SJSA1 (cell line): ENCODE measurements at regions not wholly inside any gene's neighbourhood (a gene's known extent, or its start where the extent isn't known, plus 50 kb on each side); places are given as distances from the start of the nearest gene placed in this dataset.

Source experiments
- DNase-seq, 2 experiments: peaks; one replicate each; pipeline ENCODE4 v3.0.0-alpha.2; 2015 to 2020; ENCODE audit warnings: low spot score in 2 of 2, low read depth in 1 of 2
- H3K27ac ChIP-seq: fragments of 250-450 bp; sonication (Bioruptor Pico); 2 replicates; pipeline ENCODE4 v1.5.1; 2020; ENCODE audit warnings: mild to moderate bottlenecking, moderate library complexity
- H3K27me3 ChIP-seq: fragments of 250-450 bp; sonication (Bioruptor Pico); replicated peaks from 2 replicates; pipeline ENCODE4 v1.5.1; 2020; ENCODE audit warnings: mild to moderate bottlenecking, moderate library complexity
- H3K36me3 ChIP-seq: fragments of 250-450 bp; sonication (Bioruptor Pico); 2 replicates; pipeline ENCODE4 v1.5.1; 2020; ENCODE audit warnings: mild to moderate bottlenecking
- H3K4me1 ChIP-seq: fragments of 250-450 bp; sonication (Bioruptor Pico); replicated peaks from 2 replicates; pipeline ENCODE4 v1.6.1; 2021; ENCODE audit warnings: mild to moderate bottlenecking
- H3K4me3 ChIP-seq: fragments of 250-450 bp; sonication (Bioruptor Pico); 2 replicates; pipeline ENCODE4 v1.5.1; 2020; ENCODE audit warnings: mild to moderate bottlenecking
- H3K9me3 ChIP-seq: fragments of 250-450 bp; sonication (Bioruptor Pico); replicated peaks from 2 replicates; pipeline ENCODE4 v1.5.1; 2020; ENCODE audit warnings: mild to moderate bottlenecking

GRCh38 chr18:75654851-75655751 lies 227.6 kb upstream of the SMIM21 start:
- DNase-seq: no peak
- H3K4me1 ChIP-seq: no peaks in the 10 kb centered on the region

GRCh38 chr18:75654386-75654785 lies 226.9 kb upstream of the SMIM21 start:
- H3K27me3 ChIP-seq: no peaks in the 10 kb centered on the region
- H3K36me3 ChIP-seq: no peaks in the 10 kb centered on the region
- no peaks in the 10 kb centered on the region for H3K4me1 ChIP-seq
- H3K27ac ChIP-seq: no peak overlapping the region
- DNase-seq: no peak
- H3K9me3 ChIP-seq: no peaks in the 10 kb centered on the region
- H3K4me3 ChIP-seq: no peak overlapping the region

More at GRCh38 chr18:75654851-75655751, 227.6 kb upstream of the SMIM21 start:
- Histone ChIP-seq H3K9me3 (no peaks in the 10 kb centered on the region), H3K27me3 (no peaks in the 10 kb centered on the region), H3K27ac (no peak overlapping the region), H3K36me3 (no peaks in the 10 kb centered on the region), H3K4me3 (no peak overlapping the region)

- Histone ChIP-seq H3K9me3 (no peaks in the 10 kb centered on the region), H3K27ac (no peak overlapping the region), H3K4me3 (no peak overlapping the region), H3K36me3 (no peaks in the 10 kb centered on the region), H3K4me1 (no peaks in the 10 kb centered on the region), H3K27me3 (no peaks in the 10 kb centered on the region)
- no peak for DNase-seq
Observed at GRCh38 chr18:75652528-75652927, 225.0 kb upstream of the SMIM21 start.

- DNase-seq: no peak
- Histone ChIP-seq H3K4me1 (peaks cover under 1% of the 10 kb centered on the region; the same call in 1 of the 2 replicates), H3K9me3 (no peaks in the 10 kb centered on the region), H3K27ac (no peak overlapping the region), H3K36me3 (no peaks in the 10 kb centered on the region), H3K27me3 (no peaks in the 10 kb centered on the region), H3K4me3 (no peak overlapping the region)
Observed at GRCh38 chr18:75644871-75645270, 217.4 kb upstream of the SMIM21 start.

DNA sequence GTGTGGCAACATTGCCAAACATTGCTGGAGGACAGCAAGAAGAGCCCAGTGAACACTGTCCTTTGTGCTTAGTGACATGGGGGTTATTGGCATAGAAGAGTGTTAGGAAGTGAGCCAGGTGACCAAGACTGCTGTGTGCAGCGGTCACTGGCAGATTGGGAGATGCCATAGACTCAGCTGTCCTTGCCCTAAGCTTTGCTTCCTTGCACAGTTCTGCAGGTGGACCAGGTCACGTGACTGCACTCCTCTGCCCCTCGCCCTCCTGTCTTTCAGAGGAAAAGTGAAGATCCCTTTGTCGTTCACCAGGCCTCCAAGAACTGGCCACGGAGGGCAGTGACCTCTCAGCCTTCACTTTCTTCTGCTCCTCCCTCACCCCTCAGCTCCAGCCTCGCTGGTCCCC lies 215.6 kb upstream of the SMIM21 start:
- no peak overlapping the region for H3K27ac ChIP-seq
- no peaks in the 10 kb centered on the region for H3K9me3 ChIP-seq
- no peak for DNase-seq
- H3K36me3 ChIP-seq: no peaks in the 10 kb centered on the region
- H3K4me3 ChIP-seq: no peak overlapping the region
- peaks cover 18% of the 10 kb centered on the region for H3K4me1 ChIP-seq
- no peaks in the 10 kb centered on the region for H3K27me3 ChIP-seq

GRCh38 chr18:75639472-75639831 lies 211.9 kb upstream of the SMIM21 start:
- no peaks in the 10 kb centered on the region for H3K27me3 ChIP-seq
- H3K4me1 ChIP-seq: peaks cover 25% of the 10 kb centered on the region
- H3K27ac ChIP-seq: peak overlapping the region; percentile 81
- no peak for DNase-seq
- no peak overlapping the region for H3K4me3 ChIP-seq
- no peaks in the 10 kb centered on the region for H3K36me3 ChIP-seq
- H3K9me3 ChIP-seq: no peaks in the 10 kb centered on the region

DNA sequence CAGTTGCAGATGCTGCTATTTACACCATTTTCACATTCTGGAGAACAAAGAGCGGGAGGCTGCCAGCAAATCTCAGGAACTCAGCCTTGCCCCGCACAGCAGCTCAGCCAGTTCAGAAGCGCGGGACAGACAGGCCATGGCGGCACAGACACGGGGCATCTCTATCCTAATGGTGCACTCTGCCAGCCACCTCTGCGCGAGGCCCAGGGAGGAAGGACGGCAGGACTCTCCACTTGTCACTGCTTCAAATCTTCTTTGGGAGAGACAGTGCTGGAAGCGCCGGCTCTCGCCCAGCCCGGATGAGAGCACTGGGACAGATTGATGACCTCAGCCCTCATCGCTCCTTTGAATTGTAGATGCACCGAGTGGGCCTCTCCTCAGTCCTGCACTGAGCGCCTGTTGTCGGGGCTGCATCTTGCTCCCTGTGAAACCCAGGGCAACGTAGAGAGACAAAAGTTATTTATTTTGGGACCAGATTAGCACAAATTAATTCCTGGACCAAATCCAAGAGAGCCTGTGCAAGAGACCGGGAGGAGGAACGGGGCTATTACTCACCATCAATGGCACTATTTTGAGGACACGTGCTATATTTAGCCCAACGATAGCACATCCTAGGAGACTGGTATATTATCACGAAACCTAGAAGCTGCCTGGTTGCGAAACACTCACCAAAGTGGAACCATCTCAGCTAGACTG lies 211.4 kb upstream of the SMIM21 start:
- no peaks in the 10 kb centered on the region for H3K27me3 ChIP-seq
- peak overlapping the region; percentile 22 for H3K4me3 ChIP-seq
- no peaks in the 10 kb centered on the region for H3K36me3 ChIP-seq
- DNase-seq: peak; percentile 67 to 84
- no peaks in the 10 kb centered on the region for H3K9me3 ChIP-seq
- peak overlapping the region; percentile 81 for H3K27ac ChIP-seq
- peaks cover 25% of the 10 kb centered on the region for H3K4me1 ChIP-seq

DNA sequence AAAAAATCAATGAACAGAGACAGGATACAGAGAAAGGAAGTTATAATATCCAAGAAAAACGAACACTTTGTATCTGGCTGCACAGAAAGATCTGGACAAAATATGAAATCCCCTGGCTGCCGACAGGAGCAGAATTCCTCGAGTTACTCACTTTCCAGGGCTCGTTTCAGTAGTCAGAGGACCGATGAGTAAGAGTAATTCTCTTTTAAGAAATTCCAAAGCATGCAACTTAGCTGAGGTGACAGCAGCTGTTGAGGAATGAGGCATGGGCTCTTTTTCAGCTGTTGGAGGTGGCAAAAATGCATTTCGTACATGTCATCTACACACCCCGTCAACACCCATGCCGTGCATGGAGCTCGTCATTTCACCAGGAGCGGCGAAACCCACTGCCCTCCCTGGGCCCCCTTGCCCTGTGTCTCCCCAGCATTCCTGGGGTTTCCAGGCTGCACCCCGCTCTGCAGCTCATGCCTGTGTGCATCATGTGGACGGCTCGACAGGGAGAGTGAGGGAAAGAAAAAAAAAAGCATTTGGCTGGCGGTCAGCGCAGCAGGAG lies 210.8 kb upstream of the SMIM21 start:
- Histone ChIP-seq H3K4me3 (peak overlapping the region; percentile 22), H3K9me3 (no peaks in the 10 kb centered on the region), H3K27ac (peak overlapping the region; percentile 81), H3K4me1 (peaks cover 25% of the 10 kb centered on the region), H3K36me3 (no peaks in the 10 kb centered on the region), H3K27me3 (no peaks in the 10 kb centered on the region)
- peak; percentile 63 to 77 for DNase-seq

DNA sequence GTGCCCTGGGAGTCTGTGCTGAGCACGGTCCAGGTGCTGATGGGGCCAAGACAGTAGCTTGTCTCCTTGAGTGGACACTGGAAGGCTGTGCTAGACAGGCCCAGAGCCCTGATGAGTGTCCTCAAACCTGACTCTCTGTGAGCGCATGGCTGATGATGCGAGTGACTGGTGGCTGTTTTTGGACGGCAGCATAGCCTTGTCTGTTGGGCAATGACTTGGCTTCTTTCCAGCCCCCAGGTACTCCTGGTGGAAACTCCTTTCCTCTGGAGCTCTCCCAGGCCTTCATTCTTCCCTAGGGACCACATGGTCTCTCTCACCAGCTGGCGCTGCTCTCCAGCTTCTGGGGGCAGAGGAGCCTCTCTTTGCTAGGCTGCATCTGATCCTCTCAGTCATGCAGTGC lies 207.6 kb upstream of the SMIM21 start:
- no peaks in the 10 kb centered on the region for H3K27me3 ChIP-seq
- H3K4me3 ChIP-seq: no peak overlapping the region
- 0 out of 2 replicates have a peak, but pooled peaks cover 2% of the 10 kb centered on the region for H3K9me3 ChIP-seq
- no peak overlapping the region for H3K27ac ChIP-seq
- no peak for DNase-seq
- peaks cover 32% of the 10 kb centered on the region for H3K4me1 ChIP-seq
- H3K36me3 ChIP-seq: no peaks in the 10 kb centered on the region

- Histone ChIP-seq H3K36me3 (no peaks in the 10 kb centered on the region), H3K27ac (peak overlapping the region; percentile 77)
Observed at GRCh38 chr18:75625966-75626365, 198.5 kb upstream of the SMIM21 start.

DNA sequence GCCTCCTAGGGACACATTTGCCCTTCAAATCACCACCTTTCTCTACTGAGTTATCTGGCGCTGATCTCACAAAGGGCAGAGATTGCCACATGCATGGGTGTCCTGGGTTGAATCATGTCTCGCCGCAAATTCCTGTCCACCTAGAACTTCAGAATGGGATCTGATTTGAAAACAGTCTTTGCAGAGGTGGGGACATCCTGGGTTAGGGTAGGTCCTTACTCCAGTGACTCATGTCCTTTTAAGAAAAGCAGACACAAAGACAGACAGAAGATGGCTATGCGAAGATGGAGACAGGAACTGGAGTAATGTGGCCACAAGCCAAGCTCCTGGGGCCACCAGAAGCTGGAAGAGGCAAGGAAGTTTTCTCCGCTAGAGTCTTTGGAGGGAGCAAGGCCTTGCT lies 197.4 kb upstream of the SMIM21 start:
- peak; percentile 70 to 80 for DNase-seq
- Histone ChIP-seq H3K9me3 (no peaks in the 10 kb centered on the region), H3K27ac (peak overlapping the region; percentile 77), H3K4me1 (peaks cover 29% of the 10 kb centered on the region), H3K27me3 (no peaks in the 10 kb centered on the region), H3K36me3 (no peaks in the 10 kb centered on the region), H3K4me3 (no peak overlapping the region)

More at GRCh38 chr18:75625966-75626365, 198.5 kb upstream of the SMIM21 start:
- Histone ChIP-seq H3K9me3 (no peaks in the 10 kb centered on the region), H3K4me1 (peaks cover 34% of the 10 kb centered on the region), H3K27me3 (no peaks in the 10 kb centered on the region), H3K4me3 (no peak overlapping the region)
- DNase-seq: peak; percentile 81 to 82

- Histone ChIP-seq H3K9me3 (no peaks in the 10 kb centered on the region), H3K4me3 (no peak overlapping the region), H3K36me3 (no peaks in the 10 kb centered on the region), H3K27ac (no peak overlapping the region), H3K4me1 (peaks cover 27% of the 10 kb centered on the region), H3K27me3 (no peaks in the 10 kb centered on the region)
- no peak for DNase-seq
Observed at GRCh38 chr18:75621818-75622217, 194.3 kb upstream of the SMIM21 start.

DNA sequence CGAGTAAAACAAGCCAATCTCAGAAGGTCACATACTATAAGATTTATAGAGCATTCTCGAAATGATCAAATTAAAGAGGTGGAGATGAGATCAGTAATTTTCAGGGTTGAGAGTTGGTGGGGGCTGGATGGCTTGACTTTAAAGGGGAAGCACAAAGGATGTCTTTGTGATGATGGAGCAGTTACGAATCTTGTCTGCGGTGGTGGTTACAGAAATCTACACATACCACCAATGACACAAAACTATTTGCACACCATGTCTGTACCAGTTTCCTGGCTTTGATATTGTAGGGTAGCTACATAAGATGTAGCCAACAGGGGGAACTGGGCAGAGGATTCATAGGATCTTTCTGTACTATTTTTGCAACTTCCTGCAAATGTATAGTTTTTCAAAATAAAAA lies 190.6 kb upstream of the SMIM21 start:
- no peak overlapping the region for H3K27ac ChIP-seq
- H3K9me3 ChIP-seq: no peaks in the 10 kb centered on the region

GRCh38 chr18:75612456-75612855 lies 185.0 kb upstream of the SMIM21 start:
- peaks cover 13% of the 10 kb centered on the region for H3K4me1 ChIP-seq
- DNase-seq: peak in 1 of 2 experiments; percentile 45
- H3K27ac ChIP-seq: no peak overlapping the region
- H3K4me3 ChIP-seq: no peak overlapping the region
- no peaks in the 10 kb centered on the region for H3K9me3 ChIP-seq
- no peaks in the 10 kb centered on the region for H3K36me3 ChIP-seq
- H3K27me3 ChIP-seq: no peaks in the 10 kb centered on the region

More for the DNA sequence above, 190.6 kb upstream of the SMIM21 start:
- no peaks in the 10 kb centered on the region for H3K27me3 ChIP-seq
- H3K4me1 ChIP-seq: no peaks in the 10 kb centered on the region
- no peak overlapping the region for H3K4me3 ChIP-seq
- H3K36me3 ChIP-seq: no peaks in the 10 kb centered on the region
- no peak for DNase-seq
